NCI-H226 (cell line): ENCODE measurements at regions not wholly inside any gene's neighbourhood (a gene's known extent, or its start where the extent isn't known, plus 50 kb on each side); places are given as distances from the start of the nearest gene placed in this dataset.
"Not testable (repeated sequence)": the region's sequence is repeated elsewhere in the genome, so short reads cannot be mapped to it uniquely, and the experiment has no call there.

Source experiments
- DNase-seq: peaks from one replicate; pipeline ENCODE4 v3.0.0-alpha.2; 2015

- DNase-seq: not testable (repeated sequence)
These were observed 54.0 kb downstream of the CYP26A1 start for GRCh38 chr10:93127642-93128215.

GRCh38 chr10:93131986-93132385 is 58.3 kb downstream of the CYP26A1 start:
- DNase-seq: no peak

GRCh38 chr10:93138113-93138870 is 64.6 kb downstream of the CYP26A1 start:
- no peak for DNase-seq

GRCh38 chr10:93139059-93139655 is 65.5 kb downstream of the CYP26A1 start:
- DNase-seq: no peak

GRCh38 chr10:93142534-93142933 is 68.8 kb downstream of the CYP26A1 start:
- no peak for DNase-seq

- no peak for DNase-seq
These were observed 69.6 kb downstream of the CYP26A1 start for GRCh38 chr10:93143281-93143680.

- no peak for DNase-seq
These were observed 72.6 kb downstream of the CYP26A1 start for GRCh38 chr10:93146336-93146735.

GRCh38 chr10:93147281-93147680 is 73.6 kb downstream of the CYP26A1 start:
- DNase-seq: no peak

GRCh38 chr10:93148476-93148875 is 74.8 kb downstream of the CYP26A1 start:
- no peak for DNase-seq

- peak; percentile 51 for DNase-seq
These were observed 76.1 kb downstream of the CYP26A1 start for GRCh38 chr10:93149761-93150160.

GRCh38 chr10:93150289-93150688 is 76.6 kb downstream of the CYP26A1 start:
- peak; percentile 85 for DNase-seq

- no peak for DNase-seq
These were observed 77.4 kb downstream of the CYP26A1 start for GRCh38 chr10:93150990-93151547.

- peak; percentile 67 for DNase-seq
These were observed 78.4 kb downstream of the CYP26A1 start for GRCh38 chr10:93152136-93152535.

- no peak for DNase-seq
These were observed 80.8 kb downstream of the CYP26A1 start for GRCh38 chr10:93154531-93154930.

GRCh38 chr10:93160140-93160539 is 86.4 kb downstream of the CYP26A1 start:
- DNase-seq: no peak

- DNase-seq: peak; percentile 40
These were observed 87.1 kb downstream of the CYP26A1 start for GRCh38 chr10:93160829-93161228.

- peak; percentile 22 for DNase-seq
These were observed 91.7 kb downstream of the CYP26A1 start for GRCh38 chr10:93165367-93165766.

GRCh38 chr10:93166134-93166533 is 92.4 kb downstream of the CYP26A1 start:
- no peak for DNase-seq

GRCh38 chr10:93171837-93172236 is 98.1 kb downstream of the CYP26A1 start:
- no peak for DNase-seq

- no peak for DNase-seq
These were observed 100.5 kb downstream of the CYP26A1 start for GRCh38 chr10:93173967-93174845.

GRCh38 chr10:93175490-93175889 is 101.8 kb downstream of the CYP26A1 start:
- DNase-seq: no peak

- DNase-seq: no peak
These were observed 103.8 kb downstream of the CYP26A1 start for GRCh38 chr10:93177511-93177910.

GRCh38 chr10:93178226-93178625 is 104.5 kb downstream of the CYP26A1 start:
- no peak for DNase-seq
